Uterus (tissue), 2 donors: ENCODE measurements at regions not wholly inside any gene's neighbourhood (a gene's known extent, or its start where the extent isn't known, plus 50 kb on each side); places are given as distances from the start of the nearest gene placed in this dataset.
"Not testable (repeated sequence)": the region's sequence is repeated elsewhere in the genome, so short reads cannot be mapped to it uniquely, and the experiment has no call there.

Experiments
- CTCF ChIP-seq, 4 experiments: fragments of 200-600 bp in 2 of 4; fragments of 450-650 bp in 2 of 4; sonication (generic) in 2 of 4; IDR thresholded peaks; one replicate each; pipeline ENCODE4 v1.5.1; 2016 to 2019; ENCODE audit warnings: antibody characterized with exemption in 4 of 4, mild to moderate bottlenecking in 2 of 4, moderate library complexity in 1 of 4
- POLR2A ChIP-seq, 2 donors: fragments of 450-650 bp; IDR thresholded peaks; one replicate each; pipeline ENCODE4 v1.6.1; 2016; ENCODE audit warnings: antibody characterized with exemption in 2 of 2, mild to moderate bottlenecking in 1 of 2, moderate library complexity in 1 of 2

- not testable (repeated sequence) for TF ChIP-seq CTCF, POLR2A (IDR thresholded peaks at IDR 0.05)
Observed at GRCh38 chr2:128417264-128417663, 98.6 kb upstream of the HS6ST1 start.
